LNCaP clone FGC (cell line): ENCODE measurements at regions not wholly inside any gene's neighbourhood (a gene's known extent, or its start where the extent isn't known, plus 50 kb on each side); places are given as distances from the start of the nearest gene placed in this dataset.
"Not testable (repeated sequence)": the region's sequence is repeated elsewhere in the genome, so short reads cannot be mapped to it uniquely, and the experiment has no call there.

Experiments used
- DNase-seq: peaks from one replicate; pipeline ENCODE4 v3.0.0-alpha.2; 2011; ENCODE audit warnings: low read depth
- H3K4me3 ChIP-seq: 2 replicates; pipeline ENCODE4 v1.5.1; 2011; ENCODE audit warnings: mild to moderate bottlenecking, low read depth, low read length, control low read depth
- CTCF ChIP-seq: IDR thresholded peaks from 2 replicates; pipeline ENCODE4 v1.5.1; 2012; ENCODE audit warnings: mild to moderate bottlenecking; ENCODE audit not compliant: control insufficient read depth, insufficient read depth; ENCODE audit errors: extremely low read depth

GRCh38 chr20:20795721-20796120, 83.3 kb upstream of the RALGAPA2 start:
- no peak overlapping the region for H3K4me3 ChIP-seq
- DNase-seq = no peak
- no peak for TF ChIP-seq CTCF

DNA sequence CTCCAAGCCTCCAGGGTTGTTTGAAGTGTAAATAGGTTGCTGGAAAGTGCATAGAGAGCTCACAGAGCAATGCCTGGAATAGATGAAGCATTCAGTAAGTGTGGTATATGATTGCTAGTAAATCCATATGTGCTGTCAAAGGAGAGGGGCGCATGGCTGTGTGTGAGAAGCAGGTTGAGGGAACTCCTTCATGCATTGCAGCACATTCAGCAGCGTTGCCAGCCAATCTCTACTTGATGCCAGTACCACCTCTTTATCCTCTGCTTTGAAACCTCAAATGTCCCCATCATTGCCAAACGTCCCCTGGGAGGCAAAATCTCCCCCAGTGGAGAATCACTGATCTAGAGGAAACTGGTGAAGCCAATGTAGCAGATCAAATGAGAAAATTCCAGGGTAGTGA, 82.7 kb upstream of the RALGAPA2 start:
- H3K4me3 ChIP-seq = no peak overlapping the region
- DNase-seq = no peak
- TF ChIP-seq CTCF = no peak

GRCh38 chr20:20793591-20793990, 81.1 kb upstream of the RALGAPA2 start:
- DNase-seq = no peak
- TF ChIP-seq CTCF = no peak
- no peak overlapping the region for H3K4me3 ChIP-seq

GRCh38 chr20:20791664-20792568, 79.5 kb upstream of the RALGAPA2 start:
- TF ChIP-seq CTCF = no peak
- no peak for DNase-seq
- no peak overlapping the region for H3K4me3 ChIP-seq

DNA sequence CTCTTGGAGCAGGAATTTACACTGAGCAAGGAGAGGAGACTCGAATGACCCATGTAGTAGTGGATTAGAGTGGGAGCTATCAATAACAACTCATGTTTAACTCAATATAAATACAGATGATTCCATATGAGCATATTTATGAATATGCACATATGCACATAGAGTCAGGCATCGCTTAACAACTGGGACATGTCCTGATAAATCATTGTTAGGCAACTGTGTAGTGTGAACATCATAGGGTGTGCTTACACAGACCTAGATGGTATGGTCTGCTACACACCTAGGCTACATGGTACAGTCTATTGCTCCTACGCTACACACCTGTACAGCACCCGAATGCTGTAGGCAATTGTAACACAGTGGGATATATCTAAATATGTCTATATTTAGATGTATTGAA, 75.9 kb upstream of the RALGAPA2 start:
- no peak for DNase-seq
- no peak for TF ChIP-seq CTCF
- H3K4me3 ChIP-seq = no peak overlapping the region

DNA sequence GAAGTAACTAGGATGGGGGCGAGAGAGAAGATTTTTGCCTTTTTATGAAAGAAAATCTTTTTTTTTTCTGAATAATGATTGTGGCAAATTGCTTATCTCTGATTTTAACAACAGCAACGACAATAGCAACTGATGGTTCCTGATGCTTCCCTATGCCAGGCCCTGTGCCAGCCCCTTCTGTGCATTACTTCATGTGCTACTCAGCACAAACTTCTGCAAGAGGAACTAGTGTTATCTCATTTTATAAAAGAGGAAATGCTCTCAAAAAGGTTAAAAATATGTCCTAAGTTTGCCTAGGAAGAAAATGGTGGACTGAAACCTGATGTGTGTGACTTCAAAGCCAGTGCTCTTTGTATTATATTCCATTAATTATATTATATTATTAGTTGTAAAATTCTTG, 74.0 kb upstream of the RALGAPA2 start:
- no peak for TF ChIP-seq CTCF
- no peak for DNase-seq
- H3K4me3 ChIP-seq = no peak overlapping the region

GRCh38 chr20:20785226-20785625, 72.8 kb upstream of the RALGAPA2 start:
- DNase-seq = no peak
- no peak overlapping the region for H3K4me3 ChIP-seq
- no peak for TF ChIP-seq CTCF

- not testable (repeated sequence) for H3K4me3 ChIP-seq, DNase-seq
Measured at GRCh38 chr20:20784450-20784849, 72.0 kb upstream of the RALGAPA2 start.
